ENCODE measurements at regions not wholly inside any gene's neighbourhood (a gene's known extent, or its start where the extent isn't known, plus 50 kb on each side); places are given as distances from the start of the nearest gene placed in this dataset.

DNA sequence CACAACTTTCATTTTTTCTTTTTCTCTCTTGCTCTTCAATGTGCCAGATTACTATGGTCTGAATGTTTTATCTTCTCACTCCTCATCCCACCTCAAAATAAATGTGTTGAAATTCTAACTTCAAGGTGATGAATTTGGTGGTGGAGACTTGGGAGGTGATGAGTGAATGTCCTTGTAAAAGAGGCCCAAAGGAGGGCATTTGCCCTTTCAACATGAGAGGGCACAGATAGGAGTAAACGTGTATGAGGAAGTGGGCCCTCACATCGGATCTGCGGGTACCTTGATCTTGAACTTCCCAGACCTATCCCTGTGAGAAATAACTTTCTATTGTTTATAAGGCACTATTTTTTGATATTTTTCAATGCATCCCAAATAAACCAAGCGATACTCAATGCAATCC, 412.3 kb upstream of the ADGRL2 start:
- TF ChIP-seq, protein P1, sequence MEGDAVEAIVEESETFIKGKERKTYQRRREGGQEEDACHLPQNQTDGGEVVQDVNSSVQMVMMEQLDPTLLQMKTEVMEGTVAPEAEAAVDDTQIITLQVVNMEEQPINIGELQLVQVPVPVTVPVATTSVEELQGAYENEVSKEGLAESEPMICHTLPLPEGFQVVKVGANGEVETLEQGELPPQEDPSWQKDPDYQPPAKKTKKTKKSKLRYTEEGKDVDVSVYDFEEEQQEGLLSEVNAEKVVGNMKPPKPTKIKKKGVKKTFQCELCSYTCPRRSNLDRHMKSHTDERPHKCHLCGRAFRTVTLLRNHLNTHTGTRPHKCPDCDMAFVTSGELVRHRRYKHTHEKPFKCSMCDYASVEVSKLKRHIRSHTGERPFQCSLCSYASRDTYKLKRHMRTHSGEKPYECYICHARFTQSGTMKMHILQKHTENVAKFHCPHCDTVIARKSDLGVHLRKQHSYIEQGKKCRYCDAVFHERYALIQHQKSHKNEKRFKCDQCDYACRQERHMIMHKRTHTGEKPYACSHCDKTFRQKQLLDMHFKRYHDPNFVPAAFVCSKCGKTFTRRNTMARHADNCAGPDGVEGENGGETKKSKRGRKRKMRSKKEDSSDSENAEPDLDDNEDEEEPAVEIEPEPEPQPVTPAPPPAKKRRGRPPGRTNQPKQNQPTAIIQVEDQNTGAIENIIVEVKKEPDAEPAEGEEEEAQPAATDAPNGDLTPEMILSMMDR (IDR thresholded peaks at IDR 0.05; ENCODE audit: borderline replicate concordance, extremely low read depth, insufficient read depth), result no peak
- intact Hi-C loops (cut with DNase I), result no loop called here
- Histone ChIP-seq H3K36me3 (ENCODE audit: control insufficient read depth in 2 of 3, insufficient read depth in 3 of 3, low read length in 3 of 3) (no peaks in the 10 kb centered on the region), H3K9me3 (ENCODE audit: control insufficient read depth in 2 of 3, insufficient read depth in 1 of 3, low read length in 3 of 3) (peaks cover 0 to 2% (median 0%) of the 10 kb centered on the region in 3 donors), H3K27ac (ENCODE audit: low read depth in 2 of 2, low read length in 2 of 2) (no peak overlapping the region), H3K4me1 (ENCODE audit: control insufficient read depth in 2 of 3, insufficient read depth in 2 of 3, low read depth in 1 of 3, low read length in 3 of 3) (no peaks in the 10 kb centered on the region), H3K27me3 (ENCODE audit: control insufficient read depth, insufficient read depth, low read length) (no peaks in the 10 kb centered on the region), H3K4me3 (ENCODE audit: low read length in 3 of 3) (no peak overlapping the region), H3K9ac (ENCODE audit: low read length in 3 of 3) (no peak overlapping the region)
- no peak for FAIRE-seq
- no peak for DNase-seq

DNA sequence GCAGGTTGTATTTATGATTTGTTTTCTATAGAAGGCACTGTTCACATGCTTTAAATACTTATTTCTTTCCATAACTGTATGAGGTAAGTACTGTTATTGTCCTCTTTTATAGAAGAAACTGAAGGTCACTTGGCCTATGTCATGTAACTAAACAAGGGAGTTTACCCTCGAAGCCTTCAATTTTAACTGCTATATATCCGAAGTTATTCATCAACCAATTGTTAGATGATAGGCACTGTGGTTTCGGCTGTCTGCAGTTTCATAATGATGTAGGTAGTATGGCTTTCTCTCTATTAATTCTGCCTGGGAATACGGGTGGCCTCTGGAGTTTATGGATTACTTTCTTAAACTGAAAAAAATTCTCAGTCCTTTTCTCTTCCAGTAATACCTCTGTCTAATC, 413.3 kb upstream of the ADGRL2 start:
- DNase-seq (no peak), FAIRE-seq (no peak)
- Histone ChIP-seq H3K36me3 (ENCODE audit: control insufficient read depth in 2 of 3, insufficient read depth in 3 of 3, low read length in 3 of 3) (no peaks in the 10 kb centered on the region), H3K27me3 (ENCODE audit: control insufficient read depth, insufficient read depth, low read length) (no peaks in the 10 kb centered on the region), H3K4me3 (ENCODE audit: low read length in 3 of 3) (no peak overlapping the region), H3K27ac (ENCODE audit: low read depth in 2 of 2, low read length in 2 of 2) (no peak overlapping the region), H3K4me1 (ENCODE audit: control insufficient read depth in 2 of 3, insufficient read depth in 2 of 3, low read depth in 1 of 3, low read length in 3 of 3) (no peaks in the 10 kb centered on the region), H3K9me3 (ENCODE audit: control insufficient read depth in 2 of 3, insufficient read depth in 1 of 3, low read length in 3 of 3) (peaks cover 0 to 2% (median 0%) of the 10 kb centered on the region in 3 donors), H3K9ac (ENCODE audit: low read length in 3 of 3) (no peak overlapping the region)
- TF ChIP-seq, protein P1 (IDR thresholded peaks at IDR 0.05; ENCODE audit: borderline replicate concordance, extremely low read depth, insufficient read depth), result no peak
- intact Hi-C loops (cut with DNase I), result no loop called here

DNA sequence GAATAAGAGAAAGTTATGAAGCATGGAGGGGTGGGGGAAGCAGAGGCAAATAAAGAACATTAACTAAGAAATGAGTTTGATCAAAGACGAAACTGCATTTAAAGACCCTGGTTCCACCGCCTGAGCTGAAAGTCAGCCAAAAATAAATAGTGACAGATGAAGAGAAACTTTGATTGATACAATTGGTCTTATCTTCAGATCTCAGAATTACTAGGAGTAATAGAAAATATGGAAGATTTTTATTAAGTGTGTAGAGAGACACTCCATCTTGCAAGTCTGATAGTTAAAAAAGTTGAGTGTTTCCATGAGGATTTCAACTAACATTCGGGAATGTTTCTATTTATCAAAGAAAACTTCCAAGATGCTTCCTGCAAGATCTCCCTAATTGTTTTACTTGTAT, 418.2 kb upstream of the ADGRL2 start:
- H3K36me3 ChIP-seq (ENCODE audit: control insufficient read depth in 2 of 3, insufficient read depth in 3 of 3, low read length in 3 of 3), result no peaks in the 10 kb centered on the region
- DNase-seq (no peak), FAIRE-seq (no peak)
- H3K4me1 ChIP-seq (ENCODE audit: control insufficient read depth in 2 of 3, insufficient read depth in 2 of 3, low read depth in 1 of 3, low read length in 3 of 3), result no peaks in the 10 kb centered on the region
- no peak overlapping the region for H3K4me3 ChIP-seq (ENCODE audit: low read length in 3 of 3)
- no peak overlapping the region for H3K27ac ChIP-seq (ENCODE audit: low read depth in 2 of 2, low read length in 2 of 2)
- TF ChIP-seq, protein P1 (IDR thresholded peaks at IDR 0.05; ENCODE audit: borderline replicate concordance, extremely low read depth, insufficient read depth), result no peak
- H3K9ac ChIP-seq (ENCODE audit: low read length in 3 of 3), result no peak overlapping the region
- intact Hi-C loops (cut with DNase I), result no loop called here
- H3K27me3 ChIP-seq (ENCODE audit: control insufficient read depth, insufficient read depth, low read length), result no peaks in the 10 kb centered on the region
- H3K9me3 ChIP-seq (ENCODE audit: control insufficient read depth in 2 of 3, insufficient read depth in 1 of 3, low read length in 3 of 3), result no peaks in the 10 kb centered on the region

DNA sequence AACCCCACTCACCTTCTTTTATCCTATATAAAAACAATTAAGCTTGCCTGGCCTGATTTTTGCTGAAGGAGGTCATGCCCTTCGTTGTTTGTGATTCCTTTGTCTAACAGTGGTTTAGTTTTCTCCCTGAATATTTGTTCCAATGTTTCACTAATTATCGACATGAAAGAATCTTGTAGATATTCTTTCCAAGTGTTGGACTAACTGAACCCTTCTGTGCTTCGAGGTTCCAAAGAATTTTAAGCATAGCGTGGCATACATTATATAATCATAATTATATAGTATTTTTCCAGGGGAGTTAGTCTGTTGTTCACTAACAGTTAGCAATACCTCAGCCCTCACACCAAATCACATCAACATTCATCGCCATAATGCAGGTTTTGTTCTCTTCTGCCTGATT, 418.9 kb upstream of the ADGRL2 start:
- TF ChIP-seq, protein P1 (IDR thresholded peaks at IDR 0.05; ENCODE audit: borderline replicate concordance, extremely low read depth, insufficient read depth), result no peak
- Histone ChIP-seq H3K27me3 (ENCODE audit: control insufficient read depth, insufficient read depth, low read length) (no peaks in the 10 kb centered on the region), H3K9ac (ENCODE audit: low read length in 3 of 3) (no peak overlapping the region), H3K36me3 (ENCODE audit: control insufficient read depth in 2 of 3, insufficient read depth in 3 of 3, low read length in 3 of 3) (no peaks in the 10 kb centered on the region), H3K4me1 (ENCODE audit: control insufficient read depth in 2 of 3, insufficient read depth in 2 of 3, low read depth in 1 of 3, low read length in 3 of 3) (no peaks in the 10 kb centered on the region), H3K27ac (ENCODE audit: low read depth in 2 of 2, low read length in 2 of 2) (no peak overlapping the region), H3K9me3 (ENCODE audit: control insufficient read depth in 2 of 3, insufficient read depth in 1 of 3, low read length in 3 of 3) (no peaks in the 10 kb centered on the region), H3K4me3 (ENCODE audit: low read length in 3 of 3) (no peak overlapping the region)
- FAIRE-seq, result no peak
- DNase-seq, result no peak
- intact Hi-C loops (cut with DNase I), result no loop called here

All from kidney (tissue), 13 donors.